ENCODE measurements at regions not wholly inside any gene's neighbourhood (a gene's known extent, or its start where the extent isn't known, plus 50 kb on each side); places are given as distances from the start of the nearest gene placed in this dataset.

GRCh38 chr10:31146491-31147209 is 115.0 kb upstream of the ZNF438 start:
- no peak for DNase-seq (ENCODE audit: low spot score)

GRCh38 chr10:31147210-31147608 is 115.5 kb upstream of the ZNF438 start:
- no peak for DNase-seq (ENCODE audit: low spot score)

GRCh38 chr10:31148951-31149350 is 117.3 kb upstream of the ZNF438 start:
- no peak for DNase-seq (ENCODE audit: low spot score)

DNA sequence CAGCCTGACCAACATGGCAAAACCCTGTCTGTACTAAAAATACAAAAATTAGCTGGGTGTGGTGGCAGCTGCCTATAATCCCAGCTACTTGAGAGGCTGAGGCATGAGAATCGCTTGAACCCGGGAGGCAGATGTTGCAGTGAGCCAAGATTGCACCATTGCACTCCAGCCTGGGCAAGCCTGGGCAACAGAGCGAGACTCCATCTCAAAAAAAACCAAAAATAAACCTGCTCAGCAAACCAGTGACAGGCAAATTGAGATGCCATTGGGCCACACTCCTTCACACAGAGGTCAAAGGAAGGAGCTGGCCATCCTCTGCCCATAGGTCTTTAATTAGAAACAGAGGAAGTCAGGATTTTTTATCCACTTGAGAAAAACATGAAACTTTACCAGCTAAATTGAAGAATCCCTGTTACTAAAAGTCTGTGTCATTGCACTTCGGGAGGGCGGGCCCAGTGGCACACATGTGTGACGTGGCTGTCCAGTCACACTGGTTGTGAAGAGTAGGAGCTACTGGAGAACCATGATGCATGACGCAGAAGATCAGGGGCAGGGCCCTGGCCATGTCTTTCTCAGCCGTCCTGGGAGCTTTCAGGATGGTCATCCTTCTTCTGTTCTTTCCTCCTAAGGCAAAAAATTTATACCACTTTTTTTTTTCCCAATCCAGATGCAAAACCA is 118.3 kb upstream of the ZNF438 start:
- no peak for DNase-seq (ENCODE audit: low spot score)

- DNase-seq (ENCODE audit: low spot score), result no peak
Measured at GRCh38 chr10:31151301-31151700, 119.6 kb upstream of the ZNF438 start.

DNA sequence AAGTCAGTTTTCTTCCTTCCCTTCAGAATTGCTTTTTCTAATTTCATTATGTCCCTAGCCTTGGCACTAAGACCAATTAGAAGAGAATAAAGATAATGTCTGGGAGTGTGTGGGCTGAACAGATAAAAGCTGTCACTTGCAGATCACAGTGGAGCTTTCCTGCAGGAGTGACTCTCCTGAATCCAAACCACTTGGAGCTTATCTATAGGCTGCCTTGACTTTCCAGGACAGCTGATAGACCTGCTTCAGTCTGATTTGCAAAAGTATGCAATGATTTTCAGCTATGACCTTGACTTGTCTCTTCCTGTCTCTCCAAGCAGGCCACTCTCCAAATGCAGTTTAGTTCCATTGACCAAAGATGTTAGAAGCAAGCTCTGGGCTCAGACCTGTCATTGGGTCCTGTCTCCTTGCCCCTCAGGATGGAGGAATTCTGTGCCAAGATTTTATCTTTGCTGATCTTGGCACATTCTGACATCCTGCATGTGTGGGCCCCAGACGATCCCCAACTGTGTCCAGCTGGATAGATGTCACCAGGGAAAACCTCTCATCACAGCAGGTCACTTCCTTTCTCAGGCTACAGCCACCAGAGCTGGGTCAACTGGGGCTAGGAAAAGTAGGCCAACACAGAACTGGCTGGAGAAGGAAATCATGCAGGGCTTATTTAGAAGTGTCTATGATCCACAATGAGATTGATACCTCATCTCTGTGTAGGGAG is 120.9 kb upstream of the ZNF438 start:
- DNase-seq (ENCODE audit: low spot score), result no peak

- no peak for DNase-seq (ENCODE audit: low spot score)
Measured at GRCh38 chr10:31153161-31153560, 121.5 kb upstream of the ZNF438 start.

GRCh38 chr10:31153692-31154091 is 122.0 kb upstream of the ZNF438 start:
- DNase-seq (ENCODE audit: low spot score), result no peak

- no peak for DNase-seq (ENCODE audit: low spot score)
Measured at GRCh38 chr10:31154996-31155395, 123.3 kb upstream of the ZNF438 start.

DNA sequence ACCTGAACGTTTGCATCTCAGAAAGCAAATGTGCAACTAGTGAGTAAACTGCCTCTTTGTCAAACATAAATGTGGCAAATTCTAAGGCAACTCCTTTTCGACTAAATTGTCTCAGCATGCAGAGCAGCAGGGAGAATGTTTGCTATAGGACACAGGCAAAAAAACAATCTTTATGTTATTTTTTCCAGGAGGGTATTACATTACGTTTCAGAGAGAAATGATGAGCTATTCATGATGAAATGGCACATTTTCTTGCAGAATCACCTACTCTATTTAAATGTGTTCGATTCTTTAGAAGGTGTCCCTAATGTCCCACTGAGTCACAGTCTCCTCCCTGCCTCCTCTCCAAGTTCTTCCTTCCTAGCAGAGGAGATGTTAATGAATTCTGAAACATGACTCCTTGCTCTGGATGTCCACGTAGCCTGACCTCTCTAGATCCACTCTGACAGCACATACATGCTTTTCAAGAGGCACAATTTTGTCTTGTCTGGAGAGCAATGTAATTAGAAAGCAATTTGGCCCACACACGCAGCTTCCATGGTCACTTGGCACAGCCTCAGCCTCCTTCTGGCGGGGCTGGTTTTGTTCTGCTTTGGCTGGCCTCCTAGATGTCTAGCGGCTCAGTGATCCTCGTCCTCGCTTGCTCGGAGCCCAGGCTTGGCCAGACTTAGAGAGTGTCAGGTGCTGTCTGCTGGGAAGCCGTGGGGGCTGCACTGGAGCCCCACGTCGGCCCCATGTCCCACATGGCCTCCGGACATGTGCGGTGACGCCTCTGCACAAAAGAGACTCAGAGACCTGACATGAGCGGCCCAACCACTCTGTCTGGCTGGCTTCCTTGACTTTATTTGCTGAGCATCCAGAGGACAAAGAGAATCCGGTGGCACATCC is 125.7 kb upstream of the ZNF438 start:
- DNase-seq (ENCODE audit: low spot score), result no peak

DNA sequence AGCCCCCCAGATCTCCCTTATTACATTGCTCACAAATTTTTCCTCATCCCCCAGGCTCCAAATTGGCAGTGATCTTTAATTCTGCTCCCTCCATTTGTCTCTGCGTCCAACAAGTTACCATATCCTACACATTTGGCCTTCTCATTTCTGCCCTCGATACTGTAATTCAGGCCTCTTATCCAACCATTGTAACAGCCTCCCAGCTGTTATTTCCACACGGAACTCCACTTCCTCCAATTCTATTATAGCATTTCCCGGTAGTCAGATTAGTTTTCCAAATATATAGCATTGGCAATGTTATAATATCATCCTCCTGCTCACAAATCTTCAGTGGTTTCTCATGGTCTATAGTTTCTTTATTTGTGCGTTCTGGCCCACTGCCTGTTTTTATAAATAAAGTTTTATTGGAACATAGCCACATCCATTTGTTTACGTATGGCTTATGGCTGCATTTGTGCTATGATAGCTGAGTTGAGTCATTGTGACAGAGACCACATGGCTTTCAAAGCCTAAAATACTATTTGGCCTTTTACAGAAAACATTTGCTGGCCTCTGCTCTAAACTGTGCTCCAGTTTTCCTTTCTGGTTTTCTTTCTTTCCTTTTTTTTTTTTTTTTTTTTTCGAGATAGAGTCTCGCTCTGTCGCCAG is 126.5 kb upstream of the ZNF438 start:
- DNase-seq (ENCODE audit: low spot score), result no peak

DNA sequence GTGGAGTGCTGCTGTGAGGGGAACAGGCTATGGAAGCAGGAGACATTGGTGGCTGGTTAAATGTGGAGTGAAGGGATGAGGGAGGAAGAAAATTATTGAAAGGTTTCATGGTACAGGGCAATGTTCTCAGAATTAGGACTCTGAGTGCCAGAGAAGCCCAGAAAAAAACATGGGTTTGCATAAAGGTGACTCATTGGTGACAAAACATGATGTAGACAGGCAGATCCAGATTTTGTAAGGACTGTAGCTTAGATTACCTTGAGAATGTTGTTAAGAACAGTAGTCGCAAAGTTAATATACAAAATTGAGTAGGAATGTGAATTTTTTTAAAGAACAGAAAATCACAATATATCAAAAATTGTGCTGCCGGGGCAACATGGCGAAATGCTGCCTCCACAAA is 134.9 kb upstream of the ZNF438 start:
- no peak for DNase-seq (ENCODE audit: low spot score)

- DNase-seq (ENCODE audit: low spot score), result no peak
Measured at GRCh38 chr10:31170636-31171035, 139.0 kb upstream of the ZNF438 start.

- DNase-seq (ENCODE audit: low spot score), result peak; percentile 58
Measured at GRCh38 chr10:31171402-31172083, 139.9 kb upstream of the ZNF438 start.

DNA sequence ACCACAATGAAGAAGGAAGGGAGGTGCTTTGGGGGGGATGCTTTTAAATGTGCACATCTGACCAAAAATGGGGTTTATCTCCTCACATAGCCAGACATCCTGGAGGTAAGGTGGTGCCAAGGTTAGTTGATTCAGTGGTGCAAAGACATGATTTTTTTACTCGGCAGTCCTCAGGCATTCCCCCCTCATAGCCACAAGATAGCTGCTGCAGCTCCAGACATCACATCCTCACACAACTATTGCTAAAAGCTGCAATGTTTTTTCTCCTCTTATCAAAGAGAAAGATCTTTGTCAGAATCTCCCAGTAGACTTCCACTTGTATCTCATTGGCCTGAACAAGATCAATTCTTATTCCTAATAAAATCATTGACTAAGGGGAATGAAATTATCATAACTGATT is 141.3 kb upstream of the ZNF438 start:
- no peak for DNase-seq (ENCODE audit: low spot score)

GRCh38 chr10:31173752-31174151 is 142.1 kb upstream of the ZNF438 start:
- no peak for DNase-seq (ENCODE audit: low spot score)

- no peak for DNase-seq (ENCODE audit: low spot score)
Measured at GRCh38 chr10:31179091-31179680, 139.8 kb upstream of the ZEB1 start.

GRCh38 chr10:31186225-31187000 is 132.6 kb upstream of the ZEB1 start:
- DNase-seq (ENCODE audit: low spot score), result no peak

GRCh38 chr10:31187182-31187581 is 131.8 kb upstream of the ZEB1 start:
- no peak for DNase-seq (ENCODE audit: low spot score)
